DND-41 (cell line): ENCODE measurements at regions not wholly inside any gene's neighbourhood (a gene's known extent, or its start where the extent isn't known, plus 50 kb on each side); places are given as distances from the start of the nearest gene placed in this dataset.

ENCODE experiments used
- ATAC-seq: fragments of 200-7000 bp; cut with Tn5 transposase; 3 replicates; pipeline ENCODE4 v1.9.1; 2021; ENCODE audit warnings: low read depth; ENCODE audit not compliant: insufficient read depth
- DNase-seq: peaks from one replicate; pipeline ENCODE4 v3.0.0-alpha.2; 2020
- H2AFZ ChIP-seq: 2 replicates; pipeline ENCODE4 v1.6.0; 2012; ENCODE audit warnings: low read depth, low read length
- H3K27ac ChIP-seq: 2 replicates; pipeline ENCODE4 v1.5.1; 2012; ENCODE audit warnings: low read length, inconsistent platforms
- H3K27me3 ChIP-seq: fragments of 200-600 bp; sonication (generic); 2 replicates; pipeline ENCODE4 v1.6.0; 2012; ENCODE audit warnings: low read length, mild to moderate bottlenecking, inconsistent platforms; ENCODE audit not compliant: insufficient read depth, poor library complexity
- H3K36me3 ChIP-seq: 2 replicates; pipeline ENCODE4 v1.5.1; 2012; ENCODE audit warnings: low read length, inconsistent platforms; ENCODE audit not compliant: insufficient read depth
- H3K4me1 ChIP-seq: 2 replicates; pipeline ENCODE4 v1.5.1; 2012; ENCODE audit warnings: mild to moderate bottlenecking, low read length; ENCODE audit not compliant: insufficient read depth
- H3K4me2 ChIP-seq: 2 replicates; pipeline ENCODE4 v1.6.0; 2012; ENCODE audit warnings: mild to moderate bottlenecking, moderate library complexity, low read length, inconsistent platforms; ENCODE audit not compliant: insufficient read depth
- H3K4me3 ChIP-seq, 2 experiments: fragments of 200-600 bp in 1 of 2; shearing (Covaris generic) in 1 of 2; 2 replicates each; pipeline ENCODE4 v1.5.1; 2012 to 2016; ENCODE audit warnings: inconsistent platforms in 2 of 2, low read length in 2 of 2, mild to moderate bottlenecking in 2 of 2, low read depth in 1 of 2, moderate library complexity in 1 of 2
- H3K79me2 ChIP-seq: 2 replicates; pipeline ENCODE4 v1.6.0; 2012; ENCODE audit warnings: low read length, inconsistent platforms; ENCODE audit not compliant: insufficient read depth
- H3K9ac ChIP-seq: 2 replicates; pipeline ENCODE4 v1.6.0; 2012; ENCODE audit warnings: low read depth, mild to moderate bottlenecking, inconsistent platforms, low read length, moderate library complexity
- H3K9me3 ChIP-seq: 2 replicates; pipeline ENCODE4 v1.5.1; 2012; ENCODE audit warnings: low read length, moderate library complexity, mild to moderate bottlenecking, inconsistent platforms; ENCODE audit not compliant: insufficient read depth, severe bottlenecking
- H4K20me1 ChIP-seq: 2 replicates; pipeline ENCODE4 v1.6.0; 2012; ENCODE audit warnings: low read length; ENCODE audit not compliant: insufficient read depth
- CTCF ChIP-seq: IDR thresholded peaks from 2 replicates; pipeline ENCODE4 v1.5.1; 2012; ENCODE audit warnings: borderline replicate concordance, low read length, moderate library complexity, mild to moderate bottlenecking; ENCODE audit not compliant: poor library complexity, severe bottlenecking; ENCODE audit errors: extremely low read depth
- EZH2 ChIP-seq: IDR thresholded peaks from 3 replicates; pipeline ENCODE4 v1.6.1; 2012; ENCODE audit warnings: borderline replicate concordance, low read depth, mild to moderate bottlenecking, moderate library complexity, low read length, inconsistent platforms; ENCODE audit not compliant: severe bottlenecking

GRCh38 chr5:23579566-23579965 lies 72.2 kb downstream of the PRDM9 start:
- Histone ChIP-seq H3K4me2 (no peak overlapping the region), H3K9me3 (peaks cover 3% of the 10 kb centered on the region), H3K4me3 (no peak overlapping the region), H3K36me3 (no peaks in the 10 kb centered on the region), H3K9ac (no peak overlapping the region), H3K4me1 (no peaks in the 10 kb centered on the region), H3K27me3 (no peaks in the 10 kb centered on the region), H2AFZ (no peak overlapping the region), H4K20me1 (no peaks in the 10 kb centered on the region), H3K27ac (no peak overlapping the region), H3K79me2 (no peaks in the 10 kb centered on the region)
- DNase-seq (no peak), ATAC-seq (no peak)
- TF ChIP-seq CTCF (no peak), EZH2 (no peak)

GRCh38 chr5:23583081-23583480 lies 75.7 kb downstream of the PRDM9 start:
- DNase-seq (no peak), ATAC-seq (no peak)
- Histone ChIP-seq H3K4me2 (no peak overlapping the region), H3K9ac (no peak overlapping the region), H3K9me3 (no peaks in the 10 kb centered on the region), H2AFZ (no peak overlapping the region), H4K20me1 (no peaks in the 10 kb centered on the region), H3K27me3 (no peaks in the 10 kb centered on the region), H3K27ac (no peak overlapping the region), H3K4me3 (no peak overlapping the region), H3K79me2 (no peaks in the 10 kb centered on the region), H3K36me3 (no peaks in the 10 kb centered on the region), H3K4me1 (no peaks in the 10 kb centered on the region)
- TF ChIP-seq CTCF (no peak), EZH2 (no peak)

- Histone ChIP-seq H4K20me1 (no peaks in the 10 kb centered on the region), H3K79me2 (no peaks in the 10 kb centered on the region), H3K4me3 (no peak overlapping the region), H3K9me3 (no peaks in the 10 kb centered on the region), H3K9ac (no peak overlapping the region), H3K4me2 (no peak overlapping the region), H3K27ac (no peak overlapping the region), H3K36me3 (no peaks in the 10 kb centered on the region), H3K27me3 (no peaks in the 10 kb centered on the region), H3K4me1 (no peaks in the 10 kb centered on the region), H2AFZ (no peak overlapping the region)
- no peak for DNase-seq
- TF ChIP-seq EZH2 (no peak), CTCF (no peak)
- ATAC-seq, result no peak
Observed at GRCh38 chr5:23588841-23589326, 81.5 kb downstream of the PRDM9 start.

GRCh38 chr5:23591250-23591649 lies 83.8 kb downstream of the PRDM9 start:
- H3K9ac ChIP-seq, result no peak overlapping the region
- ATAC-seq (no peak), DNase-seq (no peak)
- H3K36me3 ChIP-seq, result no peaks in the 10 kb centered on the region
- H3K27ac ChIP-seq, result no peak overlapping the region
- H3K9me3 ChIP-seq, result no peaks in the 10 kb centered on the region
- TF ChIP-seq EZH2 (no peak), CTCF (no peak)
- H3K27me3 ChIP-seq, result no peaks in the 10 kb centered on the region
- H3K4me3 ChIP-seq, result no peak overlapping the region
- H3K4me2 ChIP-seq, result no peak overlapping the region
- no peak overlapping the region for H2AFZ ChIP-seq
- H4K20me1 ChIP-seq, result no peaks in the 10 kb centered on the region
- no peaks in the 10 kb centered on the region for H3K4me1 ChIP-seq
- H3K79me2 ChIP-seq, result no peaks in the 10 kb centered on the region
